Activated CD8-positive, alpha-beta T cell treated with anti-CD3 and anti-CD28 coated beads, Interleukin-2, amount 10 ng/mL, durations not matched to agents 7 days and 5 days (primary cell): ENCODE measurements at regions not wholly inside any gene's neighbourhood (a gene's known extent, or its start where the extent isn't known, plus 50 kb on each side); places are given as distances from the start of the nearest gene placed in this dataset.
"Not testable (repeated sequence)": the region's sequence is repeated elsewhere in the genome, so short reads cannot be mapped to it uniquely, and the experiment has no call there.

Experiments used
- ATAC-seq: fragments of 150-1000 bp; cut with Tn5 transposase; one replicate; pipeline ENCODE4 v1.10.0; 2021; ENCODE audit warnings: moderate library complexity
- CTCF ChIA-PET: fragments of 350-600 bp; sonication (Branson Sonifier 250); formaldehyde crosslinking; loops from one replicate; lab custom pipeline; 2021; ENCODE audit warnings: antibody characterized with exemption; lab: Charles Lee
- POLR2A ChIA-PET: fragments of 350-600 bp; sonication (Branson Sonifier 250); formaldehyde crosslinking; loops from one replicate; lab custom pipeline; 2021; ENCODE audit warnings: antibody characterized with exemption; lab: Charles Lee
- DNase-seq: peaks from one replicate; pipeline ENCODE4 v3.0.0-alpha.2; 2020
- H3K27ac Mint-ChIP-seq: one replicate; pipeline ENCODE4 v1.8.0; 2021; ENCODE audit warnings: mild to moderate bottlenecking, mixed read lengths
- H3K27me3 Mint-ChIP-seq: one replicate; pipeline ENCODE4 v1.8.0; 2021; ENCODE audit warnings: low read depth, mixed read lengths
- H3K36me3 Mint-ChIP-seq: one replicate; pipeline ENCODE4 v1.8.0; 2021; ENCODE audit warnings: low read depth, mixed read lengths
- H3K4me1 Mint-ChIP-seq: one replicate; pipeline ENCODE4 v1.8.0; 2021; ENCODE audit warnings: low read depth, mixed read lengths
- H3K4me3 Mint-ChIP-seq: one replicate; pipeline ENCODE4 v1.8.0; 2021; ENCODE audit warnings: mild to moderate bottlenecking, mixed read lengths
- H3K9me3 Mint-ChIP-seq: one replicate; pipeline ENCODE4 v1.8.0; 2022; ENCODE audit warnings: mixed read lengths; ENCODE audit not compliant: insufficient read depth

DNA sequence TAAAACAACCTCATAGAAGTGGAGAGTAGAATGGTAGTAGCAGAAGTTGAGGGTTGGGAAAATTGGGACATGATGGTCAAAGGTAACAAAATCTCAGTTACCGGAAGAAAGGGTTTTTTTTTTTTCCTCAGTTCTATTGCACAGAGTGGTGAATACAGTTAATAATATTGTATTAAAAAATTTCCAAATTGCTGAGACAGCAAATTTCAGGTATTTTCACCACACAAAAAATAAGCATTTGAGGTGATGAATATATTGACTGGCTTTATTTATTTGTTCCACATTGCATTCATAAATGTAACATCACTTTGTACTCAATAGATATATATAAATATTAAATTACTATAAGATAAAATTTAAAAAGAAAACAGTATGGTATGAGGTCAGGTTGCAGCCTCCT is 373.8 kb downstream of the ETV1 start:
- no peaks in the 10 kb centered on the region for H3K4me1 Mint-ChIP-seq
- no peaks in the 10 kb centered on the region for H3K27me3 Mint-ChIP-seq
- POLR2A ChIA-PET, result no interaction called here
- H3K36me3 Mint-ChIP-seq, result no peaks in the 10 kb centered on the region
- CTCF ChIA-PET, result no interaction called here
- H3K4me3 Mint-ChIP-seq, result no peak overlapping the region
- no peak for ATAC-seq
- peaks cover 17% of the 10 kb centered on the region for H3K9me3 Mint-ChIP-seq
- DNase-seq, result no peak
- no peak overlapping the region for H3K27ac Mint-ChIP-seq

DNA sequence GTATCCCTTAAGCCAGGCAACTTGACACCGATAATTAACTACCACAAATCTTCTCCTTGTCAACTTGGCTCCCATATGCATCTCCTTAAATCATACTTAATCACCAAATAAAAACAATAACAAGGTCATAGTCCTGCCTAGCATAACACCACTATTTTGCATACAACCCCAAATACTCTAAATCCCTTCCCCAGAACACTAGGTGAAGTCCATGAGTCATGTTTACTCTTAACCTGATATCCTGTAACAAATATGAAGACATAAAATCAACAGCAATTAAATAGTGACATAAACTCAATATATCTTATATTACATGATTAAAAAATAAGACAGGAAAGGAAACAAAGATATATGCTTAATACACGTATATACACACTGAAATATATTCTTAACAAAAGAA is 362.0 kb downstream of the ETV1 start:
- CTCF ChIA-PET, result no interaction called here

DNA sequence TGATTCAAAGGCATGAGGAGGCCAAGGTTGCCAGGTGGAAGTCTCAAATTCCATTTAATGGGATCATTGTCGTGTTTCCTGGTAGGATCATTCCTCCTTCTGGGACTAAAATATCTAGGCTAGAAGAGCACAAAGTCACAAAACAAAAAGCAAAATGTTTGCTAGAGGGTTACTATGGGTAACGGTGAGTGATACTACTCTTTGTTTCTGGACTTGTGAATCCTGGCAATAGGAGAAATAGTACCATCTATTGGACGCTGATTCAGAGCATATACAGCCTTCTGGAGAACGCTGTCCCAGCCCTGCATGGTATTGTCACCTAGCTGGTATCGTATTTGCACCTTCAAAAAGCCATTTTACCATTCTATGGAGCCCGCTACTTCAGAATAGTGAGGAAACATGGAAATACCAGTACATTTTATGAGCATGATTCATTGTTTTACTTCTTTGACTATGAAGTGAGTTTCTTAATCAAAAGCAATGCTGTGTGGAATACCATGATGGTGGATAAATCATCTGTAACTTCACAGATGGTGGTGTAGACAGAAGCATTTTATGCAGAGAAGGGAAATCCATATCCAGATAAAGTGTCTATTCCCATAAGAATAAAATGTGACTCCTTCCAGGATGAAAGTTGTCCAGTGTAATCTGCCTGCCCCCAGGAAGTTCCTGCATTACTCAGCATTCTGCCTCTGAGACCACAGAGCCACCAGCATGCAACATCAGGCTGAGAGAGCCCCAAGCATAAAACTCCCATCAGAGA is 361.0 kb downstream of the ETV1 start:
- no peak for ATAC-seq
- H3K4me3 Mint-ChIP-seq, result no peak overlapping the region
- H3K27me3 Mint-ChIP-seq, result no peaks in the 10 kb centered on the region
- peaks cover 4% of the 10 kb centered on the region for H3K9me3 Mint-ChIP-seq
- no peak for DNase-seq
- H3K36me3 Mint-ChIP-seq, result no peaks in the 10 kb centered on the region
- H3K27ac Mint-ChIP-seq, result no peak overlapping the region
- no peaks in the 10 kb centered on the region for H3K4me1 Mint-ChIP-seq
- ChIA-PET POLR2A (no interaction called here), CTCF (no interaction called here)

More for the DNA sequence above, 362.0 kb downstream of the ETV1 start:
- Mint-ChIP-seq H3K27ac (no peak overlapping the region), H3K4me3 (no peak overlapping the region), H3K27me3 (no peaks in the 10 kb centered on the region), H3K4me1 (no peaks in the 10 kb centered on the region), H3K36me3 (no peaks in the 10 kb centered on the region), H3K9me3 (peaks cover 4% of the 10 kb centered on the region)
- POLR2A ChIA-PET, result no interaction called here
- no peak for DNase-seq
- ATAC-seq, result no peak

DNA sequence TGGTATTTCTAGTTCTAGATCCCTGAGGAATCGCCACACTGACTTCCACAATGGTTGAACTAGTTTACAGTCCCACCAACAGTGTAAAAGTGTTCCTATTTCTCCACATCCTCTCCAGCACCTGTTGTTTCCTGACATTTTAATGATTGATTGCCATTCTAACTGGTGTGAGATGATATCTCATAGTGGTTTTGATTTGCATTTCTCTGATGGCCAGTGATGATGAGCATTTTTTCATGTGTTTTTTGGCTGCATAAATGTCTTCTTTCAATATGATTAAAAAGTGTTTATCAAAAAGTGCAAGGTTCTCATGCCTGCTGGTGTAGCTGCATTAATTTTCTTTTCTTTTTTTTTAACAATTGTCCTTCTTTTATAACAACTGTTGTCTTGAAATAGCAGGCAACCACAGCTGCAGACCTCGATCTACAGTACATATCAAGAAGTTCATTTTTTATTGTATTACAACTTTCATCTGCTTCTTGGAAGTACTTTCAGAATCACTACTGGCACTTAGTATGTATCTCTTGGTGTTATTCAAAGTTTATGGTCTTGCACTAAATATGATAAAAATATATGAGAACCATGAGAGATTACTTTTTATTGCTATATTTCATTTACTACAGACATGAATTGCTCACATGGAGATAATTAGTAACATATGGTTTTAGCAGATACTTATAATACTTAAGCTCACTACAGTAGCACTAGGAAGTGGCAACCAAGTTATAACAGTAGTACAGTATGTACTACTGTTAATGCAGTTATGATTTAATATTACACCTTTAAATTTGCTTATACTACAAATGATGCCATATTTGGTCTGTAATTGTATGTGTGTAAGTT is 358.0 kb downstream of the ETV1 start:
- H3K27ac Mint-ChIP-seq, H3K36me3 Mint-ChIP-seq, ATAC-seq, H3K9me3 Mint-ChIP-seq, CTCF ChIA-PET, H3K4me1 Mint-ChIP-seq, H3K27me3 Mint-ChIP-seq, H3K4me3 Mint-ChIP-seq, DNase-seq, POLR2A ChIA-PET: not testable (repeated sequence)

DNA sequence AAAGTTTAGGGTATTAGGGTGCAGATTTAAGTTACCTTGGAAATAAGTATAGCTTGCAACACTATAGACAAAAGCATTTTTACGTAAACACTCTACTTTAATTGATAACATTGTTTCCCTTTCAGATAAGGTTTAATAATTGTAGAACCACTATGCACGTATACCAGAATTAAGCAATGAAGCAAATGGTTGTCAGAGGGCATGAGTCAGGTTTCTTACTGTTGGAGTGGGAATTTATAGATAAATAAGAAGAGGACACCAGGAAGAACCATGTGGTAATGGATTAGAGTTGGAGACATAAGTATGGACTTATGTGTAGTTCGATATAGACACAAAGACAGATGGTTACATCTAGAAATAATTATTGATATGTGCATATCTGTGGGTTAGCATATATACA is 355.6 kb downstream of the ETV1 start:
- Mint-ChIP-seq H3K4me1 (no peaks in the 10 kb centered on the region), H3K36me3 (no peaks in the 10 kb centered on the region), H3K4me3 (no peak overlapping the region), H3K27ac (no peak overlapping the region), H3K9me3 (no peaks in the 10 kb centered on the region), H3K27me3 (no peaks in the 10 kb centered on the region)
- DNase-seq (no peak), ATAC-seq (no peak)
- POLR2A ChIA-PET, result no interaction called here
- CTCF ChIA-PET, result no interaction called here

DNA sequence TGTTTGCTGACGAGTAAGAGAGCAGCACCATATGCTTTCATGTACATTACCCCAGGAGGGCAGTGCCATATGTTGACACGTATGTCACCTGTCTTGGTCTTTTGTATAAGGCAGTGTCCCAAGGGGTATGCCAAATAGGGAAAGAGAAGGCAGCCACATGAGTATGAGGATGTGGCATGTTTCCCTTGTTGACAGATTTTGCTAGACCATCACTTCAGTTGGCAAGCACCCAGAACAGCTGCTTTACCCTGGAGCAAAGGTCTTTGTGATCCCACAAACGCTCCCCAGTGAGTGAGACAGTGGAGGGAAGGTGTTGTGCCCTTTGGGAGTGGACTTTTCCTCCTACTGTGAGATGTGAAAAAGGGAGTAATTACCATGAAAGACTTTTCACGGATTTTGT is 350.1 kb downstream of the ETV1 start:
- POLR2A ChIA-PET, result no interaction called here
- no peak for DNase-seq

DNA sequence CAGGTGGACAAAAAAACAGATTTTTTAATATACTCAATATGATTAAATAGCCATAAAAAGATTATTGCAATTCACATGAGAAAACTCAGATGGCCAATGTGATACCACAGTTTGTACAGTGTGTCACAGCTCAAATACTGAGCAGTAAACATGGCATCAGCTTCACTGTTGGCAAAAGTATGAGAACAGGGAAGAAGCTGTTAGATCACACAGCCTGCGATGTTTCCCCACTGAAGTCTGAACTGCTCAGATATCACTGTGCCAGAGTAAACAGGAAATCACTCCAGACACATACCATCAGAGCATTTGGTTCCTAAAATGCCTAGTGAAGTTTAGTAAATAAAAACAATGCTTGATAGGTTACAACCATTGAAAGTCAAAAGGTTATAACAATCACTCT is 347.8 kb downstream of the ETV1 start:
- CTCF ChIA-PET, result no interaction called here
- DNase-seq, result no peak
- Mint-ChIP-seq H3K27ac (no peak overlapping the region), H3K4me3 (no peak overlapping the region), H3K9me3 (peaks cover 3% of the 10 kb centered on the region), H3K4me1 (no peaks in the 10 kb centered on the region), H3K36me3 (no peaks in the 10 kb centered on the region), H3K27me3 (no peaks in the 10 kb centered on the region)
- no peak for ATAC-seq
- POLR2A ChIA-PET, result no interaction called here

More for the DNA sequence above, 350.1 kb downstream of the ETV1 start:
- Mint-ChIP-seq H3K36me3 (no peaks in the 10 kb centered on the region), H3K27ac (no peak overlapping the region), H3K9me3 (no peaks in the 10 kb centered on the region), H3K27me3 (no peaks in the 10 kb centered on the region), H3K4me1 (no peaks in the 10 kb centered on the region), H3K4me3 (no peak overlapping the region)
- CTCF ChIA-PET, result no interaction called here
- ATAC-seq, result no peak

DNA sequence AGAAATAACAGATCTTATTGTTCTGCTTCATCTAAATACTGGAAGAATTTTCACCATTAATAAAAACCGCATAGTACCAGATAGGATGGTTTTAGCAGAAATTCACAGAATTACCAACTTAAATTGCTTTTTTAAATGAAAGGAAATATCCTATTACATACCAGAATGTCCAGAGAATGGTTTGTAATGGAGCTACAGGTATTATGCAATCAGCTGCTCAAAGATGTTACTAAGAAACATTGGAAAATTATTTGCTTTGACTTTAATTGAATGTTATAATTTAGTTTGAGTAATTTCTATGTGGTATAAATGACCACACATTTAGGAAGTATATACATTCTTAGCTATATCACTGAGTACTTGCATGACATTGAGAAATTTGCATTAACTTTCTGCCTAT is 338.3 kb downstream of the ETV1 start:
- no peak overlapping the region for H3K4me3 Mint-ChIP-seq
- CTCF ChIA-PET, result no interaction called here
- POLR2A ChIA-PET, result no interaction called here
- H3K4me1 Mint-ChIP-seq, result no peaks in the 10 kb centered on the region
- H3K36me3 Mint-ChIP-seq, result no peaks in the 10 kb centered on the region
- H3K27me3 Mint-ChIP-seq, result no peaks in the 10 kb centered on the region
- DNase-seq, result no peak
- H3K9me3 Mint-ChIP-seq, result peaks cover 1% of the 10 kb centered on the region
- no peak overlapping the region for H3K27ac Mint-ChIP-seq
- ATAC-seq, result no peak

DNA sequence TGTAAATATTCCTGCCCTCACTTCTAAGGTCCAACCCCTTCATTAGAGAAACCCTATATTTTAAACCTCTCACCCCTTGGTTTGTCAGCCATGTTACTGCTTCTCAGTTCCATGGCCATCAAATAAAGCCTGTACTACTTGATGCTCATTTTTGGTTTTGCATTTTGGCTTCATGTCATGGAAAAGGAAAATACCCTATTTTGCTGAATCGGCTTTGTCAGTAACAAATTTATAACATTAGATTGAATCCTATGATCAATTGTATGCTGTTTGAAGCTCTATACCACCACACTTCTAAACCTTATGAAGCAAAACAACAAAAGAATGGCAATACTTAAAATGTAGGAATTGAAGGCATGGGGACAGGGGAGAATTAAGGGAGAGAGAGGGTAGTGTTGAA is 333.1 kb downstream of the ETV1 start:
- Mint-ChIP-seq H3K36me3 (no peaks in the 10 kb centered on the region), H3K27me3 (no peaks in the 10 kb centered on the region), H3K4me3 (no peak overlapping the region), H3K4me1 (no peaks in the 10 kb centered on the region), H3K9me3 (peaks cover 6% of the 10 kb centered on the region), H3K27ac (no peak overlapping the region)
- ChIA-PET POLR2A (no interaction called here), CTCF (no interaction called here)
- DNase-seq (no peak), ATAC-seq (no peak)

DNA sequence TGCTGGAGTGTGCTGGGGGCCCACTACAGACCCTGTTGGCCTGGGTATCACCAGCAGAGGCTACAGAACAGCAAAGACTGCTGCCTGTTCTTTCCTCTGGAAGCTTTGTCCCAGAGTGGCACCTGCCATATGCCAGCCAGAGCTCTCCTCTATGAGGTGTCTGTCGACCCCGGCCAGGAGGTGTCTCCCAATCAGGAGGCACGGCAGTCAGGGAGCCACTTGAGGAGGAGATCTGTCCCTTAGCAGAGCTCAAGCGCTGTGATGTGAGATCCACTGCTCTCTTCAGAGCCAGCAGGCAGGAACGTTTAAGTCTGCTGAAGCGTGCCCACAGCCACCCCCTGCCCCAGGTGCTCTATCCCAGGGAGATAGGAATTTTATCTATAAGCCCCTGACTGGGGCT is 316.2 kb downstream of the ETV1 start:
- POLR2A ChIA-PET, result no interaction called here
- H3K9me3 Mint-ChIP-seq, result peaks cover 3% of the 10 kb centered on the region
- CTCF ChIA-PET, result no interaction called here
- H3K36me3 Mint-ChIP-seq, result no peaks in the 10 kb centered on the region
- DNase-seq (no peak), ATAC-seq (no peak)
- no peaks in the 10 kb centered on the region for H3K4me1 Mint-ChIP-seq
- H3K27ac Mint-ChIP-seq, result no peak overlapping the region
- H3K27me3 Mint-ChIP-seq, result no peaks in the 10 kb centered on the region
- H3K4me3 Mint-ChIP-seq, result no peak overlapping the region

DNA sequence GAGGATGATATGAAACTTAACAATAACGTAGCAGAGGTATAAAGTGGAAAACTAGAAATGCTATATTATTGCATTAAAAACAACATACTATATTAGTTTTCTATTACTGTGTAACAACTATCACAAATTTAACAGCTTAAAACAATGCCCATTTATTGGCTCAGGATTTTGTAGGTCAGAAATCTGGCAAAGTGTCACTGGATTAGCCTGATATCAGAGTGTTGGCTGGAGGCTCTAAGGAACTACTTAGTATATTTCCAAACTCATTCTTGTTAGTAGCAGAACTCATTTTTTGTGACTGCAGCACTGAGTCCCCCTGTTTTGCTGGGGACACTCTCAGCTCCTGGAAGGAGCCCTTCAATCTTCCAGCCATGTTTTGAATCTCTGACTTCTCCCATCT is 306.8 kb downstream of the ETV1 start:
- no peak overlapping the region for H3K27ac Mint-ChIP-seq
- no peaks in the 10 kb centered on the region for H3K36me3 Mint-ChIP-seq
- no peaks in the 10 kb centered on the region for H3K9me3 Mint-ChIP-seq
- no peaks in the 10 kb centered on the region for H3K27me3 Mint-ChIP-seq
- no peak overlapping the region for H3K4me3 Mint-ChIP-seq
- POLR2A ChIA-PET, result no interaction called here
- H3K4me1 Mint-ChIP-seq, result no peaks in the 10 kb centered on the region
- ATAC-seq, result no peak
- CTCF ChIA-PET, result no interaction called here
- no peak for DNase-seq

DNA sequence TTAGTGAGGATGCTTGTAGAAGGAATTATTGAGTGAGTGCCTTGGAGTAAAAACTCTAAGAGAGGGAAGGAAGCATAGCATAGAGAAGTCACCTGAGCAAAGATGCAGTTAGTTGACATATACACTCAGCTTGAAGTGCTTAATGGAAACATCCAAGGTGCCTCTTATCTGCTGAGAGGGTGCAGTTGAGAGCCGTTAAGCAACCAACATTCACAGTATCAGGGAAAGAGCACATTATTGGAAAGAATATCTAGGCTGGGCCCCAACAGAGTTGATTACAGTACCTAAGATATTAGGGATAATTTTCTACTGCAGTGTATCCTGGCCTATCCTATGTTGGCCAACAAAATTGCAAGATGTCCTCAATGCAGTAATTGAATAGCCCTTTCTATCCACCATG is 302.0 kb downstream of the ETV1 start:
- CTCF ChIA-PET, result no interaction called here
- no peaks in the 10 kb centered on the region for H3K9me3 Mint-ChIP-seq
- POLR2A ChIA-PET, result no interaction called here
- no peaks in the 10 kb centered on the region for H3K4me1 Mint-ChIP-seq
- no peaks in the 10 kb centered on the region for H3K27me3 Mint-ChIP-seq
- no peaks in the 10 kb centered on the region for H3K36me3 Mint-ChIP-seq
- DNase-seq, result no peak
- no peak overlapping the region for H3K27ac Mint-ChIP-seq
- no peak overlapping the region for H3K4me3 Mint-ChIP-seq
- ATAC-seq, result no peak
